Activated CD4-positive, alpha-beta T cell treated with anti-CD3 and anti-CD28 coated beads, Interleukin-2, amount 50 U/mL, for 16 hours (primary cell): ENCODE measurements at regions not wholly inside any gene's neighbourhood (a gene's known extent, or its start where the extent isn't known, plus 50 kb on each side); places are given as distances from the start of the nearest gene placed in this dataset.
"Not testable (repeated sequence)": the region's sequence is repeated elsewhere in the genome, so short reads cannot be mapped to it uniquely, and the experiment has no call there.

Experiments
- DNase-seq: peaks from one replicate; pipeline ENCODE4 v3.0.0-alpha.2; 2020

DNA sequence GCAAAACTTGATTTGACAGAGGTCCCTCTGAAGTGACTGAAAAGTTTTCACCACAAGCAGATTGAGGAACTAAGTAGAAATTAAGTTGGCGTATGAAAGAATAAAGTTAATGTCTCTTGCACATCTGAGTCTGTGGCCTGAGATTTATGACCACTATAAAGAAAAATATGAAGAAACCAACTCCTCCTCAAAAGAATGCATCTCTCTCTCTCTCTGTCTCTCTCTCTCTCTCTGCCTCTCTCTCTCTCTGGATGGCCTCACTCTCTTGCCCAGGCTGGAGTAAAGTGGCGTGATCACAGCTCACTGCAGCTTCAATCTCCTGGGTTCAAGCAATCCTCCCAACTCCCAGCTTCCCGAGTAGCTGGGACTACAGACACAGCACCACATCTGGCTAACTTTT lies 55.2 kb downstream of the RPL22L1 start:
- no peak for DNase-seq

DNA sequence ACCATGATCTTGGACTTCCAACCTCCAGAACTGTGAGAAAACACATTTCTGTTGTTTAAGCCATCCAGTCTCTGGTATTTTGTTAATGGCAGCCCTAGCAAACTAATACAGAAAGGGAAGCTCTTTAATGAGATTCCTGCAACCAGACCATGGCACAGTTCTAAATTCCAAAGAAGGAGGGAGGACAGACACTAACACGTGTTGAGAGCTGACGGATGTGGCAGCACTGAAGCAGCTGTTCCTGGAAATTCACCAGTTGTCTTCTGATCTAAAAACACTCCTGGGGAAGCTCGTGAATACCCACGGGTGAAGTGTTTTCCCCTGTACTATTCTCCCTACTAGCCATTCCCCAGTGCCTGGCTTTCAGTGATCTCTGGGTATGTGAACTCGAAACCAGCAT lies 56.7 kb downstream of the RPL22L1 start:
- no peak for DNase-seq

DNA sequence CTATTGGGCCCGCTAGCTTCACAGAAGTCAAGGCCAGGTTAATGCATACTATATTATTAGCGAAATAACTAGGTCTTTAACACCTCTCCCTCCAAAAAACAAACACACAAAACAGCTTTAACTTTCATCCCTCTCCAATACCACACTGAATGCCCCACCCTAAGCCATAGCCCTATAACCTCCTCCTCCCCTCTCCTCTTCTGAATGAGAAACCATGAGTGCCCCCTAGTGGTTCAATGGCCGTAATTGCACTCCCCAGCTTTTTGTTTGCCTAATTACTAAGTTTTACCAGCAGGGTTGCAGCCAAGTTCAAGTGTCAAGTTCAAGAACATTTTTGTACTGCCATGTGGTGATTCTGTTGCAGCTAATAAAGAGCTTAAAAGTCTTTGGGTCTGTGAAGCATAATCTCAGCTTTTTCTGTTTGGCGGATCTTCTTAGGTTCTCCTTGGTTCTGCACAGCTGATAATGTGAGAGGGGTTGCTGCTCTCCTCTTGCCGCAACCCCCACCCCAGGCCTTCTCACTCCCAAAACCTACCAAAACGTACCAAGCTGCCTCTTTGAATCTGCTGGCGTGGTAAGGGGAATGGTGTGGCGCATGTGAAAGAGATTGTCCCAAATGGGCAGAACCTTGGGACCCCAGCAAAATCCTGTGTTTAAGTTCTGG lies 57.9 kb downstream of the RPL22L1 start:
- peak; percentile 78 for DNase-seq

DNA sequence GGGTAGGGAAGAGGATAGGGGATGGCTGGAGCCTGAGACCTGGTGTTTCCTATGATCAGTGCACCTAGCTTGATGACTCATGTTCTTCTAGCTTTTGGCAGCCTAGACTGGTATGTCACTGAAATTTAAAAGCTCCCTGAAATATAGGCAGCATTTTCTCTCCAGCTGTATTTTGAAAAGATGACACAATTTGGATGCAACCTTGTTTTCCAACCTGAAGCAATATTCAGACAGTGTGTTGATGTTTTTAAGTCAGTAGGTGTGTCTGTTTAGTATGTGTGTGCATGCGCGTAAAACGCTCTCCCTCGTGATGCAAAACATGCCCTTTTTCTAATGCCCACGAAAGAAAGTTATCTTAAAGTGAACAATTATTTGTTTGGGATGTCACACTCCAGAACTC lies 58.5 kb downstream of the RPL22L1 start:
- DNase-seq = no peak

DNA sequence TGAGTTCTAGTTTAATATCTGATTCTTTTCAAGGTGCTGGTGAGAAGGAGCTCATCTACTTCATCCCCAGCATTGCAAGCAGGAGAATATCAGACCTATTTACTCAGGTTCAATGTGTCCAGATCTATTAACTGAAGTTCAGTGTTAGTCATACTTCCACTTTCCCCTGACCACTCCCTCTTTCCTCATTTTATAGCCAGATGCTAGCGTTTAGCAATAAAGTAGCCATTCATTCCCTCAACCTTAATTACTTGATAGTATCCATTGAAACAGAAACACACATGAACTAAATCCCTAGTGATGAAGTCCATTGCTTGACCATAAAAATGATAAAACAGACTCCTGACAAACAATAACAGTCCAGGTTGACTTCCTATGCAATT lies 60.0 kb downstream of the RPL22L1 start:
- no peak for DNase-seq

DNA sequence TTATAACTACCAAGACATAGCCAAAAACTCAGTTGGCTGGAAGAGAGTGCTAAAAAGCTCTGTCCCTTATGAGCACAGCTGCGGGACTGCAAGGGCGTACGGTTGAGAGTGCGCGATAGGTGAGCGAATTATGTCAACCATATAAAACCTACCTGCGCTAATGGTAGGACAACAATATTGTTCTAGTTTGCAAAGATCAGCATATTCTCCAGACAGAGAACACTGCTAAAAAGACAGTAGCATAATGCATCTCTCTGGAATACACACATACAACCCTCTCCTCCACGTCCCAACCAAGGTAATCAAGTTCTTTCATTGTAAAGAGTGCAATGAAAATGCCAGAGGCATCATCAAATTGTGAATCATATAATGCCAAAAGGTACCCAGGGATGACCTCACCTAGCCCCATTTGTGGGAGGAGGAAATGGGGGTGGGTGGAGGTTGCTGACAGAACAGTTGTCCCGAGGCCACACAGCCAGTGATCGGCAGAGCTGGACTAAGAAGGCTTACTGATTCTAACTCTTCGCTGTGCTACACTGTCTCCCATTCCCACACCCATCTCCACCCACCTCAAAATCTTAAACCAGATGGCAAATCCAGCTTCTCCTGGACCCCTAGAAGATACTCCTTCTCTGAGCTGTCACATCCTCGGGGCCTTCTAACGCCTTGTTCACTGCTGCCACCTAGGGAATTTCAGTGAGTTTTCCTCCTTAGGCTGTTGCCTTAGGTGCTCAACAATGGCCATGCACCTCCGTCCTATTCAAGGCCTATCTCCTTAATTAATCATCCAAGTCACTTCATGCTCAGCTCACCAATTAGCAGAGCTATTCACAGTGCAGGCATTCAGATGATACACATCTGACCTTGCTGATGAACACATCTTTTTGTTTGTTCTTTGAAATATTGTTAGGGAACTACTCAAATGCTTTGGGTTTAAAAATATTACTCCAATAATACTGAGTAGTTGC lies 60.7 kb downstream of the RPL22L1 start:
- DNase-seq = peak; percentile 21

DNA sequence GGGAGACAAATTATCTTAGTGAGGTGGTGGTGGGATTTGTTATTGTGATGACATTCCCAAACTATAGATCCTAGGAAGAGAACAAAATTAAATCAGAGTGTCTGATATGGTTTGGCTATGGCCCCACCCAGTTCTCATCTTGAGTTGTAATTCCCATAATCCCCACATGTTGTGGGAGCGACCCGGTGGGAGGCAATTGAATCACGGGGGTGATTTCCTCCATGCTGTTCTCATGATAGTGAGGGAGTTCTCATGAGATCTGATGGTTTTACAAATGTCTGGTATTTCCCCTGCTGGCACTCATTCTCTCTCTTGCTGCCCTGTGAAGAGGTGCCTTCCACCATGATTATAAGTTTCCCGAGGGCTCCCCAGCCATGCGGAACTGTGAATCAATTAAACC lies 62.0 kb downstream of the RPL22L1 start:
- DNase-seq = no peak

DNA sequence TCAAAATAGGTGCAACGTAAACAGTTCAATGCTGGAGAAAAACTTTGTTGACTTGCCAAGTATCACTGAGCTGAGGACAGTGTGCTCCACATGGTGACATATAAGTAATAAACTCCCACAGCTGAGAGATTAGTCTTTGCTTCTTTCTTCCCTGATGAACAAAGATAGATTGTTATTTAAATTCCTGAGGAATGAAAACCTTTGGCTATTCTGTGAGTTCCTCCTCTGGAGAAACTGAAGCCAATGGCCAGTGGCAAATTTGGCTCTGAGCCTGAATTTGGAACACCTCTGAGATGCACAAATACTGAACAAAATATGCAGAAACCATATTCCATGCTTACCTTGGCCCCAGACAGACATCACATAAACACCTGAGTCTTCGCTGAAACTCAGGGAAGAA lies 63.3 kb downstream of the RPL22L1 start:
- no peak for DNase-seq

DNA sequence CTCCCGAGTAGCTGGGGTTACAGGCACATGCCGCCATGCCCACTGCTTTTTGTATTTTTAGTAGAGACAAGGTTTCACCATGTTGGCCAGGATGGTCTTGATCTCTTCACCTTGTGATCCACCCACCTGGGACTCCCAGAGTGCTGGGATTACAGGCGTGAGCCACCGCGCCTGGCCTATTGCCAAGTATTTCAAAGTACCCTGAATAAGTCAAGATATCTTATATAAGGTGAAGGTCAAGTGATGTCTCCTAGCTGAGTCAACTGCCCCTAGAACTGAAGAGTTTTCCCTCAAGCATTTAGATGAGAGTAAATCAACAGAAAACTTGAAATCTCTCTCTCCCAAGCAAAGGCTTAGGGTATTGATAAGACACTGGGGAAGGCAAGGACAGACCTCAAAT lies 63.9 kb downstream of the RPL22L1 start:
- no peak for DNase-seq

DNA sequence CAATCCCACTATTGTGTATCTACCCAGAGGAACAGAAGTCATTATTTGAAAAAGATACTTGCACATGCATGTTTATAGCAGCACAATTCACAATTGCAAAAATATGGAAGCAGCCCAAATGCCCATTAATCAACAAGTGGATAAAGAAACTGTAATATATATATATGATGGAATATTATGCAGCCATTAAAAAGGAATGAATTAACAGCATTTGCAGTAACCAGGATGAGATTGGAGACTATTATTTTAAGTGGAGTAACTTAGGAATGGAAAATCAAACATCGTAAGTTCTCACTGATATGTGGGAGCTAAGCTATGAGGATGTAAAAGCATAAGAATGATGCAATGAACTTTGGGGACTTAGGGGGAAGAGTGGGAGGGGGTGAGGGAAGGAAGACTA lies 64.7 kb downstream of the RPL22L1 start:
- DNase-seq = not testable (repeated sequence)

DNA sequence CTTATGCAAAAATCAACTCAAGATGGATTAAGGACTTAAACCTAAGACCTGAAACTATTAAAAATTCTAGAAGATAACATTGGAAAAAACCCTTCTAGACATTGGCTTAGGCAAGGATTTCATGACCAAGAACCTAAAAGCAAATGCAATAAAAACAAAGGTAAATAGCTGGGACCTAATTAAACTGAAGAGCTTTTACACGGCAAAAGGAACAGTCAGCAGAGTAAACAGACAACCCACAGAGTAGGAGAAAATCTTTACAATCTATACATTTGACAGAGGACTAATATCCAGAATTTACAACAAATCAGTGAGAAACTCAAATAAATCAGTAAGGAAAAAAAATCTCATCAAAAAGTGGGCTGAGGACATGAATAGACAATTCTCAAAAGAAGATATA lies 65.4 kb downstream of the RPL22L1 start:
- not testable (repeated sequence) for DNase-seq

DNA sequence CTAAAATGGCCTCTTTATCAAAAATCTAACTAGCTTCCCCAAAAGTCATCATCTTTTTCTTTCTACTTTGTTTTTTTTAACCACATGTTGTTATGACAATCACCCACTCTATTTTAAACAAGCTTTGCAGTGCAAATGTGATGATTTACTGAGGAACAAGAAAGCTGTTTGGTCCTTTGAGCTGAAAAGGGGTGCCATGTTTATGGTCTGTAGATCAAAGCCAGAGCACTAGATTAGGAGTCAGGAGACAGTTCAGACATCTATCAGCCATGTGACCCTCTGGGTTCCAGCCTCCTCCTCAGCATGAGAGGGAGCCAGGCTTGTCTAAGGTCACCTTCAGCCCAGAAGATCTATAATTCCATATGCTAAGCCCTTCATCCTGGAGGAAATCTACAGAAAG lies 65.9 kb downstream of the RPL22L1 start:
- no peak for DNase-seq

DNA sequence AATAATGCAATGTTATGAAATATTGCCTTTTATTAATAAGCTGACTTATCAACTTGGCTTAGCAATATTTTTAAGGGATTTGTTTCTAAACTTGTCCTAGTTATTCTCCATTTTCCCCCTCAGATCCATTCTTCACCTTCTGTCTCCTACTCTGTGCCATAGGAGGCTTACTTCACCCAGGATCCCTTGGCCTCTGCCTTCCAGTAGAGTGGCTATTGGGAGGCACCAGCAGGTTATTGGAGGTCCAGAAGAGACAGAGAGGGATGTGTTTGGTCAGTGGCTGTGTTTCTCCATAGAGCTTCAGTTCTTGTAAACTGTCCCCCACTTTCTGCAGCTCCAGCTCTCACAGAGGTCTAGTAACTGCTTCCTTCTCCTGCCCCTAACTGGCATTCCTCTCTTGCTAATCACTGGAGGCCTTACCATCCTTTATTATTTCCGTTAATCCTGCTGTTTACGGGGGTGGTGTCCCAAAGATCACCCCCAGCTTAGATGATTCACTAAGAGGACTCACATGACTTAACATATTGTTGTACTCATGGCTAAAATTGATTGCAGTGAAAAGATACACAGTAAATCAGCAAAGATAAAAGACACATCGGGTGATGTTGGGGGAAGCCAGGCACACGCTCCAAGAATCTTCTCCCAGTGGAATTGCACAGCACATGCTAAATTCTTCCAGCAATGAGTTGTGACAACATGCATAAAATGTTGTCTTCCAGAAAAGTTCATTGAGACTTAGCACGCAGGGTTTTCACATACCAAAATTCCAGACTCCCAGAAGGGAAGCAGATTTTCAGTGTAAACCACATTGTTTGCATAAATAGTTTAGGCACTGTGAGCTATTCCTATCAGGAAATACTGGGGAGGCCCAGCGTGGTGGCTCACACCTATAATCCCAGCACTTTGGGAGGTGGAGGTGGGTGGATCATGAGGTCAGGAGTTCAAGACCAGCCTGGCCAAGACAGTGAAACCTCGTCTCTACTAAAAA lies 67.5 kb downstream of the RPL22L1 start:
- no peak for DNase-seq

DNA sequence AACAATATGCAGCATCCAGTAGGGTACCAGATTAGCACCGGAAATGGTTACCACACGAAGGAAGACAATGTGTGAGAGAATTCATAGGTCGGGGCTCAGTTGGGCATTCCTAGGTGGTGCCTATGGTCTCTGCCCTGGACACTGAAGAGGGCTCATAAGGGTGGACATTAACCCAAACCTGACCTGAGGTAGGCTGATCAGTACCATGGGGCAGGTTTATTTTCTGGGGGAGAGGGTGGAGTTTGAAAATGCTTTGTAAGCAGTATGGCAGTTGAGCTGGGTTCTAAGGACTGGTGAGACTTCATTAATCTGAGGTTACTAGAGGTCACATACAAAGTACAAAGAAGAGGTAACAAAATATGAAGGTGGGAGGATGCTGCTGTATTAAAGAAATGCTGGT lies 68.4 kb downstream of the RPL22L1 start:
- no peak for DNase-seq

DNA sequence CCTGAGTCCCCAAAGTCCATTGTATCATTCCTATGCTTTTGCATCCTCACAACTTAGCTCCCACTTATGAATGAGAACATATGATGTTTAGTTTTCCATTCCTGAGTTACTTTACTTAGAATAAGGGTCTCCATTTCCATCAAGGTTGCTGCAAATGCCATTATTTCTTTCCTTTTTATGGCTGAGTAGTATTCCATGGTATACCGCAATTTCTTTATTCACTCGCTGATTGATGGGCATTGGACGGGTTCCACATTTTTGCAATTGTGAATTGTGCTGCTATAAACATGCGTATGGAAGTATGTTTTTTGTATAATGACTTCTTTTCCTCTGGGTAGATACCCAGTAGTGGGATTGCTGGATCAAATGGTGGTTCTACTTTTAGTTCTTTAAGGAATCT lies 69.7 kb downstream of the RPL22L1 start:
- DNase-seq = not testable (repeated sequence)

DNA sequence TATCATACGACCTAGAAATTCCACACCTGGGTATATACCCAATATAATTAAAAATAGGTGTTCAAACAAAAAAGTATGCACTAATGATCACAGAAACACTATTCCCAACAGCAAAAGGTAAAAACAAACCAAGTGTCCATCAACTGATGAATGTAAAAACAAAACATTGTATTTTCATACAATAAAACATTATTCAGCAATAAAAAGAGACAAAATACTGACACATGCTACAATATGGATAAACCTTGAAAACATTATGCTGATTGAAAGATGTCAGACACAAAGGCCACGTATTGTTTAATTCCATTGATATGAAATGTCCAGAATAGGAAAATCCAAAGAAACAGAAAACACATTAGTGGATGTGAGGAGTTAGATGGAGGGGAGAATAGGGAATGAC lies 71.0 kb downstream of the RPL22L1 start:
- DNase-seq = no peak

DNA sequence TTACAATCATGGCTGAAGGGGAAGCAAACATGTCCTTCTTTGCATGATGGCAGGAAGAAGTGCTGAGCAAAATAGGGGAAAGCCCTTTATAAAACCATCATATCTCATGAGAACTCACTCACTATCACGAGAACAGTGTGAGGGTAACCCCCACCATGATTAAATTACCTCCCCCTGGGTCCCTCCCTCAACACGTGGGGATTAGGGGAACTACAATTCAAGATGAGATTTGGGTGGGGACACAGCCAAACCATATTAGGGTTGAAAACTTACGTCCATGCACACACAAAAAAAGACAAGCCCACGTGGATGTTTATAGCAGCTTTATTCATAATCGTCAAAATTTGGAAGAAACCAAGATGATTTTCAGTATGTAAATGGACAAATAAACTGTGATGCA lies 72.3 kb downstream of the RPL22L1 start:
- DNase-seq = no peak

DNA sequence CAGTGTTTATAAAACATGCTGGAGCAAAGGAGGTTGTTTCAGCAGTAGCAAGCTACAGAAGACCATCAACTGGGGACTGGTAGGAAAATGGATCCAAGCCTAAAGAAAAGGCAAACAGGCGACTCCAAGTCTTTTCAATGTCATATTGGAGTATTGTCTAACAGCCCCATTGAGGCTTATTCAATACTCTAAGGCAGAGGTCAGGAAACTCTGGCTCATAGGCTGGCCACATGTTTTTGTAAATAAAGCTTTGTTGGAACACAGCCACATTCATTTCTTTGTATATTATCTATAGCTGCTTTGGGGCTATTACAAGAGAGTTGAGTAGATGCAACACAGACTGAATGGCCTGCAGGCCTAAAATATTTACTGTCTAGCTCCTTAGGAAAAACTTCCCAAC lies 77.5 kb downstream of the RPL22L1 start:
- DNase-seq = no peak

DNA sequence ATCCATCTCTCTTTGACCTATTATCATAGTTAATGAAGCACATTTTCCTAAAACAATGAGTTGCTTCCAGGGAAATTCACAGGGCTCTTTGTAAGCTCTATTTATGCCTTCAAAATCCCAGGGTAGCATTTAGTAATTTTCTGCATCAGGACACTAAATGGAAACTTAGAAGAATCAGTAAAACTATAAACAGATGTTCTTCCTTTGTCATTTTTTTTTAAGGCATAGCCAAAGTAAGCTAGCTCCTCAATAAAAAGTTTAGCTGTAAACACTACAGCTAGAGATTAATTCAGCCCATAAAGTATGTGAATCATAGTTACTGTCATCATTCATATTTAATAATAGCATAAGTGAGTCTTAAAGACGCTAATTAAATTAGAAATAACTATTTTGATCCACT lies 79.3 kb downstream of the RPL22L1 start:
- DNase-seq = no peak

DNA sequence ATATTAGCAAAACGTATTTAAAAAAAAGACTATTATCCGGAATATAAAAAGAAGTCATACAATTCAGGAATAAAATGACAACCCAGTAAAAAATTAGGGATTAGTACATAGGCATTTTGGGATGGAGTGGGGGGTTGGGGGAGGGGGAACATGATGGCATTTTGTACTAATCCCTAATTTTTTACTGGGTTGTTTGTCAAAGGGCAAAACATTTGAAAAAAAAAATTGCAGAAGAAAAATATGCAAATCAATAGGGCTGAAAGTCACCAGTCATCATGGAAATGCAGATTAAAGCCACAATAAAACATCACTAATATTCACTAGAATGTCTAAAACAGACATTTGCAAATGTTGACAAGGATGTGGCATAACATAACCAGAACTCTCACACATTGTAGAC lies 82.5 kb downstream of the RPL22L1 start:
- DNase-seq = no peak

DNA sequence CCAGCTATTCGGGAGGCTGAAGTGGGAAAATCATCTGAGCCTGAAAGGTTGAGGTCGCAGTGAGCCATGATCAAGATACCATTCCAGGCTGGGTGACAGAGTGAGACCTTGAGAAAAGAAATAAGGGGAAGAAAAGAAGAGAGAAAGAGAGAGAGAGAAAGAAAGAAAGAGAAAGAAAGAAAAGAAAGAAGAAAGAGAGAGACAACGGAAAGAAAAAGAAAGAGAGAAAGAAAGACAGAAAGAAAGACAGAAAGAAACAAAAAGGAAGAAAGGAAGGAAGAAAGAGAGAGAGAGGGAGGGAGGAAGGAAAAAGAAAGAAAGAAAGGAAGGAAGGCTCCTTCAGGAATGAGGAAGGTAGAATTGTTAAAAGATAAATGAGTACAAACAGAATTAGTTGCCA lies 84.5 kb downstream of the RPL22L1 start:
- no peak for DNase-seq

DNA sequence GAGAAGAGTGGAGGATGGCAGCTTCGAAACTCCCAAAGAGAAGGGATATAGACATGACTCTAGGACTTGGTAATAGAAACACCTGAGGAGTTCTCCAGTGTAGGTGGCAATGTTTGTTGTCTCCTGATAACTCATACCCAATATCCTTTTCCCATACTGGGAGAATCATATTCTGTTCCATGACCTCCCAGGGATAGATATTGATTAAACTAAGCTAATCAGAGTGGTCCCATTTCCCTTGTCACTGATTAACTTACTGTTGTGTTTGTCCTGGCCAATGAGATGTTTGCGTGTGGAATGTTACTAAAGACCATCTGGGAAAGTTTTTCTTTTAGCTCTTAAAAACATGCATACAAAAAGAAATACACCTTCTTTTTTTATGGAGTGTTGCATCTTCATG lies 85.6 kb downstream of the RPL22L1 start:
- no peak for DNase-seq

DNA sequence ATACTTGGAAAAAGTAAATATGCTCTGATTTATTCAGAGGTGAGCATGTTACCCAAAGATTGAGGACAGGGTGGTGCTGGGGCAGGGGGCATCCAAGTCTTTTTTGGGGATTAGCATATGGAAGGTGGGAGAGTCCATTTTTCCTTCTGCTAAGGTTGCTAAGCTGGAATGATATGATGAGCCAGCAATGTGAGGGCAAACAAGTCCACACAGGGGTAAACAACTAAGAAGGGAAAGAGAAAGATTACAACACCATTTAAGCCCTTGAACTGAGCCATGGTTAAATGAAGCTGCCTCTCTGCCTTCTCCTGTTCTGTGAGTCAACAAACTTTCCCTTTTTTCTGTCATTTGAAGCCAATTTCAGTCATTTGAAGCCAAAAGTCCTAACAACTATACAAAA lies 89.0 kb downstream of the RPL22L1 start:
- no peak for DNase-seq
